GM19351 (cell line): ENCODE measurements at regions not wholly inside any gene's neighbourhood (a gene's known extent, or its start where the extent isn't known, plus 50 kb on each side); places are given as distances from the start of the nearest gene placed in this dataset.
A peak's percentile ranks its signal among the peaks of the same experiment; 100 is the strongest.

Experiments used
- ATAC-seq: cut with Tn5 transposase; IDR thresholded peaks from one replicate; pipeline ENCODE4 v1.9.1; 2021; ENCODE audit warnings: mild to moderate bottlenecking, moderate library complexity; ENCODE audit not compliant: unreplicated experiment

DNA sequence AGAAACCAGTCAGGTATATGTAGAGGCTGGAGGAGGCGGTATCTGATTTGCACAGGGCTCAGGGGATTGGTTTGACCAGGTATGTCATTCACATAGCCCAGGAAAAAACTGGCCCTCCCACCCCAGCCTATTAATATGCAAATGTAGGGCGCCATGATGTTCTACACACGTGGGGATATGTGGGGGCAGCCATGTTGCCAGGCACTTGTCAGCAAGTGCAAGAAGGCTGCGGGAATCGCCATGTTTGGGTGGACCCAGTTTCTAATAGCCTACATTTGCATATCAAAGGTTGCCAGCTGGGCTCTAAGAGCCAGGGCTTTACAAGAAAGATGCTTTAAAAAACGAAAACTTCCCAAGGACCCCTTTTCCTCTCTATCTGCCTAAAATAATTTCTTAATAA, 335.1 kb downstream of the SMARCA1 start:
- ATAC-seq, result no peak

- ATAC-seq, result no peak
These were observed 346.6 kb downstream of the SMARCA1 start for GRCh38 chrX:129176710-129177109.

GRCh38 chrX:129161108-129161507, 362.2 kb downstream of the SMARCA1 start:
- ATAC-seq, result no peak

- no peak for ATAC-seq
These were observed 364.8 kb downstream of the SMARCA1 start for GRCh38 chrX:129158505-129158904.

DNA sequence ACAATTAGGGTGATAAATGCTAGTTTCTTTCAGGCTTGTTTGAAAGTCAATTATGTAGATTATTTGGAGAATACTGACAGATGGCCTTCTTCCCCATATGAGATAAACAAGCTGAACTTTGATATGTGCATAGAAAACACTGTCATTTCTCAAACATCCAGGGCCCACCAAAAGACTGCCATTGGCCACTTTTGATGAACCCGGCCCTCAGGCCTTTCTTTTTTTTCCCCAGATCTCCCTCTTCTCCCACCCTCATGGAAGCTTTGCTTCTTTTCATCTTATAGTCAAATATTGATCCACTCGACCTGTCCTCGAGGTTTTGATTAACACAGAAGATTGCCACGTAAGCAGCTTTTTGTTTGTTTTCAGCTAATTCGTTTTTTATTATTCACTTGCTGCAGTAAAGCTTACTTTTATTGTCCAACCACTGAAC, 377.4 kb downstream of the SMARCA1 start:
- ATAC-seq, result no peak

- no peak for ATAC-seq
These were observed 377.9 kb downstream of the SMARCA1 start for GRCh38 chrX:129145385-129145784.

- ATAC-seq, result no peak
These were observed 378.9 kb downstream of the SMARCA1 start for GRCh38 chrX:129144172-129145038.

DNA sequence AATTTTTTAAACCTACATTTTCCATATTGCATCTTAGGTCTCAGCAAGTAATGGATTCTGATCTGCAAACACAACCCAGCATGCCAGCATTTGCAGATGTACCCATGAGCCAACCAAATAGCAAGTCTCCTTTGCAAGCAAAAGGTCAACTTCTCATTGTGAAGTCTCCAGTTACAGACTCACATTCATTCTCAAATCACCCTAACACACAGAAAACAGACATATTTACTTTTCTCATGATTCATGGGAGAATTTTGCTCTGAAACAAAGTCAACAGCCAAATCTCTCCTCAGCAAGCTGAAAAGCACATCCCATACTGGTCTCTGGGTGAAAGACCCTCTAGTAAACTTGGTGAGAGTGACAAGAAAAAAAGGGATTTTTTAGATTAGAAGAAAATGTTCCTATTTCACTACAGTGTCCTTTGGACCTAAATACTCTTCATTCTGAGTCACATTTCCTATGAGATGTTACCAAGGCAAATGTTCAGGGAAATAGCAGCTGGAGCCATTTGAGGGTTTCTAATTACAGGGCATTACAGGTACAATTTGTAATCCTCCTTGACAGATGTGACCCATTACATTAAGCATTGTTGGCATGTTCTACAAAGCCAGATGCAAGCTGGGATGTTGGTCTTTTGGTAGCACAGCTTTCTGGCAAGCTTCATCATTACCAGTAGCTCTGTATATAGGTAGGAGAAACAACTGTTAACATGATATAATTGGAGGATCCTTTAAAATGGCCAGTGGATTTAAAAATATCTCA, 383.3 kb downstream of the SMARCA1 start:
- ATAC-seq, result no peak

DNA sequence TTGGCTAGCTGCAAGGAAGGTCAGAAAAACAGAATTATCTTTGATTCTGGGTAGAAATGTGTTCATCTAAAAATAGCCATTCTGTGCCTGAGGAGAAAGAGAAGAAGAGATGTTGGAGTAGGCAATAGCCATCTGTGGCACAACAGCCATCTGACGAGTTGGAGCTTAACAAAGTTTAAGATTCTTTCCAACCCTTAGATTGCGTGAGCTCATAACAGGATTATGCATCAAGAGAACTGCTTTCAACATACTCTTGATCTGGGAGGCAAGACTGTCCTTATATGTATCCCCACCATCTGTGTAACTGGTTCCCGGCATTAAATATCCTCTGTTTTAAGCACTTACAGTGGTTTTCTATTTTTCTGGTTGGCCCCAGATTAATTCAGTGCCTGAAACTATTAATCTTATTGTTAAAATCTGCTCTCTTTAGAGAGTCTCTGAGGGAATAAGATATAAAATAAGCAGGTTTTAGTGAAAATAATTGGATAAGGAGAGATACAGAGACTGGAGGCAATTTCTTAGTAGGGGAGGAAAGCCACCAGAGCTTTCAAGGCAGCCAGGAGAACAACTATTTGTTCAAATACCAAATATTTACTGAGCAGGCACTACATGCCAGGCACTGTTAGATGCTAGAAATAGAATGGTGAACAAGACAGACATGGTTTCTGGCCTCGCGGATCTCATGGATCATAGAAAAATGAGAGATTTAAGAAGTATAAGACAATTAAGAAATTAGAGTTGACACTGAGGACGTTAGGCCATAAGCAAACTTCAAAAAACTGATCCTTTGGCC, 398.0 kb downstream of the SMARCA1 start:
- ATAC-seq, result no peak

GRCh38 chrX:129123795-129124194, 399.5 kb downstream of the SMARCA1 start:
- ATAC-seq, result no peak

GRCh38 chrX:129116676-129117470, 406.4 kb downstream of the SMARCA1 start:
- no peak for ATAC-seq

GRCh38 chrX:129115935-129116334, 407.4 kb downstream of the SMARCA1 start:
- no peak for ATAC-seq

DNA sequence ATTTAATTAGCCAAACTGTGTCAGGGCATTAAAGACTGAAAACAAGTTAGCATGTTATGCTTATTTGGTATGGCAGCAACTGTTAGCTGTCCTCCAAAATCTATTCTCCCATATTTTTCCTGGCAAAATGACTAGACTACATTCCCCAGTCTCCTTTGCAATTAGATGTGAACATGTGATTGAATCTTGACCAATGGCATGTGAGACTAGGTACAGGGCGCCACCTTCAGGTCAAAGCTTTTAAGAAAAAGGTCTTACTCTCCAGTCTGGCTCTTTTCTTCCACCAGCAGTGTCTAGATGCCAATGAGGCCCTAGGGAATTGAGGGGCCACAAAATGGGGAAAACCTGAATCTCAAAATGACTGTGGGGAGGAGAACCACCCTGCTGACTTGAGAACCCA, 408.2 kb downstream of the SMARCA1 start:
- peak; percentile 94 for ATAC-seq

- no peak for ATAC-seq
These were observed 412.1 kb downstream of the SMARCA1 start for GRCh38 chrX:129111081-129111798.

GRCh38 chrX:129108936-129109335, 414.4 kb downstream of the SMARCA1 start:
- no peak for ATAC-seq

DNA sequence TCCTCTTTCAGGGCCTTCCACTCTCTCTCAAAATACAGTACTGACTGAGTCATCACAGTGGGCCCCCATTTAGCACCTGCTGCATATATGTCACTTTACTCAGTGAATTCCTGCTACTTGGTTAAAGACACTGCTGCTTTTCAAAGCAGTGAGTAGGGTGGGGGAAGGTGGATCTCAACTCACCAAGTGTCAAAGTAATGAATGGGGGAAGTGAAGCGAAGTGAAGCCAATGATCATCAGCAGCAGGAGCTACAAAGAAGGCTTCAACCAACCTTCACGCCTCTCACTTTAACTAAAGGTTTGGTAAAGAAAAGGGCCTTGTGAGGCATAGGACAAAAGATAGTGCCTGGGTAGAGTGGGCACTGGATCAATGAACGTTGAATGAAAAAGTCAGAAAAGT, 424.1 kb downstream of the SMARCA1 start:
- ATAC-seq, result no peak

DNA sequence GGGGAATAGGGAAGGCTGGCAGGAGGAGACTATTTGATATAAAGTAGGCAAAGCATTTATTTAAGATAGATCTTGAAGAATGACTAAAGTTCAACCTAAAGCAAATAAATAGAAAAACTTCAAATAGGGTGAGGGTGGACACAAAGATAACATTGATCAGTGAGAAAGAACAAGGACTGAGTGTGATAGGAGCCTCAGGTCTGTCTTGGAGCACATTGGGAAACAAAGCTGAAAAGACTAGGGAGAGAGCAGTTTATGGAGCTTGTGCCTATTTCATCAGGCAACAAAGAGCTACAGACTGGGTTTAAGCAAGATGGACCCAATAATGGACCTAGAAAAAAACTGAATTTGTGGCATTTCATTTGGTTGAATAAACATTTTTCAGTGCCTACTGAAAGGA, 425.6 kb downstream of the SMARCA1 start:
- ATAC-seq, result no peak

DNA sequence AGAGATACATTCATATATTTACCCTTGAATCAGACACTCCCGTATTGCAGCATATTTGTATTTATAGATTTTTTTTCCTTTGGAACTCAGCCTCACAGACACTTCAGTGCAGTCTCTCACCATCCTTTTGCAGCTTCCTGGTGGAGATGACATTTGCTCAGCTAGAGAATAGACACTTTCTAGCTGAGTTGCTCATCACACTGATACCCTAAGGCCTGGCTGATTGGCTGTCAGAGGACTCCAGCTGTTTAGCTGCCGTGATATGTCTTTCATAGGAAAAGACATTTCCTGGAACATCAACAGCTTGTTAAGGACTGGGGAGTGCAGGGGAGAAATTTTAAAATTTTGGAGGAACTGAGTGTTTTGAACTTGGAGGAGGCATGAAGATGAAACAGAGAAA, 429.6 kb downstream of the SMARCA1 start:
- ATAC-seq, result no peak

DNA sequence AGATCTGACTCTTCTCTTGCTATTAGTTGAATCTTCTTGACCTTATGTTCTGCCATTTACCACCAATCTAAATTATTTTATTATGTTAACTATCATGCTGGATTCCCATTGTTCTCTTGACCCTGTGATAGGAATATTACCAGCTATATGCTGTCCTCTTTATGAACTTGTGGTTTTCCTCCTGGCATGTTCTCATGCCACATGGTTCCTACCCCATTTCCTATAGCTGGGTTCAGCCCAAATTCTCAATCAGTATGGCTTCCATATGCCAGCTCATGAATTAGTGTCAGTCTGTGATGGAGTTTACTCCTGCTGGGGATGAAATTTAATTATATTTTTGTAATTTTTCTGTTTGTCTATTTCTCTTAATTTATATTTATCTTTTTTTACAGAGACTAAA, 430.5 kb downstream of the SMARCA1 start:
- ATAC-seq, result no peak

DNA sequence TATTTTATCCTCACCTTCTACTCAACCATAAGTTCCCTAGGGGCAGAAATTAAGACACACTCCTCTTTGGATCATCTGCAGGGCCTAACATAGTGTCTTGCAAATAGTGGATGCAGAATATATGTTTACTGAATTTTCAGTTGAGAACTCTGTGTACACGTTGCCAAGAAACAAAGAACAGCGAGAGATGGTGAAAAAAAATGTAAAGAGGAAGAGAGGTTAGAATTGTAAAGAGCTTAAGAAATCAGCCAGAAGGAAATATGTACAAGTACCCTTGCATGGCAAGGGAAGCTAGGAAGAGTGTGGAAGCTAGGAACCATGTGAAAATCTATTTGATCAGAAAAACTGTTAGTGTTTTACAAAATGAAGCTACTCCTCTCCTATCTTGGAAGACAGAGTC, 431.0 kb downstream of the SMARCA1 start:
- ATAC-seq, result no peak
